Peyer's patch (tissue), 4 donors: ENCODE measurements at regions not wholly inside any gene's neighbourhood (a gene's known extent, or its start where the extent isn't known, plus 50 kb on each side); places are given as distances from the start of the nearest gene placed in this dataset.
A peak's percentile ranks its signal among the peaks of the same experiment; 100 is the strongest.
"Not testable (repeated sequence)": the region's sequence is repeated elsewhere in the genome, so short reads cannot be mapped to it uniquely, and the experiment has no call there.

Experiments
- DNase-seq, 3 donors: peaks; one replicate each; pipeline ENCODE4 v3.0.0-alpha.2; 2017 to 2019
- H3K27ac ChIP-seq, 4 donors: fragments of 200-600 bp; sonication (generic); one replicate each; pipeline ENCODE4 v1.5.1; 2016 to 2019
- H3K27me3 ChIP-seq, 2 donors: fragments of 200-600 bp; sonication (generic); one replicate each; pipeline ENCODE4 v1.5.1; 2019
- H3K36me3 ChIP-seq, 3 donors: fragments of 200-600 bp; sonication (generic); one replicate each; pipeline ENCODE4 v1.5.1; 2016 to 2019
- H3K4me1 ChIP-seq, 4 donors: fragments of 200-600 bp; sonication (generic); one replicate each; pipeline ENCODE4 v1.5.1; 2016 to 2019
- H3K4me3 ChIP-seq, 4 donors: fragments of 200-600 bp; sonication (generic); 1 replicate in 3 of 4; 2 replicates in 1 of 4; pipeline ENCODE4 v1.5.1; 2016 to 2019; ENCODE audit warnings: mild to moderate bottlenecking in 1 of 4
- H3K9me3 ChIP-seq, 4 donors: fragments of 200-600 bp; sonication (generic); one replicate each; pipeline ENCODE4 v1.5.1; 2016 to 2019; ENCODE audit warnings: mild to moderate bottlenecking in 1 of 4
- POLR2A ChIP-seq, 2 donors: fragments of 450-650 bp; IDR thresholded peaks; one replicate each; pipeline ENCODE4 v1.5.1; 2017; ENCODE audit warnings: antibody characterized with exemption in 2 of 2, mild to moderate bottlenecking in 2 of 2, moderate library complexity in 2 of 2
- TF ChIP-seq, protein P1 (sequence below), 6 experiments: fragments of 450-650 bp in 4 of 6; fragments of 200-600 bp in 2 of 6; sonication (generic) in 1 of 6; IDR thresholded peaks; one replicate each; pipeline ENCODE4 v1.5.1; 2017 to 2019; ENCODE audit warnings: antibody characterized with exemption in 6 of 6, mild to moderate bottlenecking in 3 of 6, moderate library complexity in 1 of 6

DNA sequence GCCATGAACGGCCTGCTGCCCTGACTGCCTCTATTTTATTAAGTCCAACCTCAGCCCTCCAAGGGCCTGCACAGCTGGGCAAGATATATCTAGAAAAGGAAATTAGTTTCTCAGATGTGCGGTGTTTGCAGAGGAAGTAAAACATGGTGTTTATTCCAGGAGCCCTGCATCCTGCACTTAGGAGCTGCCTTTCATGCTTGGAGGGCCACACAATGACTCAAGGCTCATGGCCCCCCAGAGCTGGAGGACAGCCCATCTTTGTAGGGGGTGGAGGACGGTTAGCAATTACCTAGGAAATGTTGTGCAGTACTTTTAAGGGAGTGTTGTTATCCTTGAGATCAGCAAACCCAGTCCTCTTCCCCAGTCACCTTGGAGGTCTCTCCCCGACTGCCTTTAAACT, 80.5 kb downstream of the COPRS start:
- no peak for DNase-seq
- TF ChIP-seq POLR2A (IDR thresholded peaks at IDR 0.05): no peak
- TF ChIP-seq, protein P1, sequence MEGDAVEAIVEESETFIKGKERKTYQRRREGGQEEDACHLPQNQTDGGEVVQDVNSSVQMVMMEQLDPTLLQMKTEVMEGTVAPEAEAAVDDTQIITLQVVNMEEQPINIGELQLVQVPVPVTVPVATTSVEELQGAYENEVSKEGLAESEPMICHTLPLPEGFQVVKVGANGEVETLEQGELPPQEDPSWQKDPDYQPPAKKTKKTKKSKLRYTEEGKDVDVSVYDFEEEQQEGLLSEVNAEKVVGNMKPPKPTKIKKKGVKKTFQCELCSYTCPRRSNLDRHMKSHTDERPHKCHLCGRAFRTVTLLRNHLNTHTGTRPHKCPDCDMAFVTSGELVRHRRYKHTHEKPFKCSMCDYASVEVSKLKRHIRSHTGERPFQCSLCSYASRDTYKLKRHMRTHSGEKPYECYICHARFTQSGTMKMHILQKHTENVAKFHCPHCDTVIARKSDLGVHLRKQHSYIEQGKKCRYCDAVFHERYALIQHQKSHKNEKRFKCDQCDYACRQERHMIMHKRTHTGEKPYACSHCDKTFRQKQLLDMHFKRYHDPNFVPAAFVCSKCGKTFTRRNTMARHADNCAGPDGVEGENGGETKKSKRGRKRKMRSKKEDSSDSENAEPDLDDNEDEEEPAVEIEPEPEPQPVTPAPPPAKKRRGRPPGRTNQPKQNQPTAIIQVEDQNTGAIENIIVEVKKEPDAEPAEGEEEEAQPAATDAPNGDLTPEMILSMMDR (IDR thresholded peaks at IDR 0.05): no peak

DNA sequence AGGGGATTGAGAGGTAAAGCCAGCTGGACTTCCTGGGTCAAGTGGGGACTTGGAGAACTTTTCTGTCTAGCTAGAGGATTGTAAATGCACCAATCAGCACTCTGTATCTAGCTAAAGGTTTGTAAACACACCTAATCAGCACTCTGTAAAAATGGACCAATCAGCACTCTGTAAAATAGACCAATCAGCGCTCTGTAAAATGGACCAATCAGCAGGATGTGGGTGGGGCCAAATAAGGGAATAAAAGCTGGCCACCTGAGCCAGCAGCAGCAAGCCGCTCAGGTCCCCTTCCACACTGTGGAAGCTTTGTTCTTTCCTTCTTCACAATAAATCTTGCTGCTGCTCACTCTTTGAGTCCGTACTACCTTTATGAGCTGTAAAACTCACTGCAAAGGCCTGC, 87.7 kb downstream of the COPRS start:
- H3K27ac ChIP-seq: not testable (repeated sequence)

More for the DNA sequence above, 80.5 kb downstream of the COPRS start:
- Histone ChIP-seq H3K27ac (no peak overlapping the region), H3K4me3 (no peak overlapping the region), H3K27me3 (no peaks in the 10 kb centered on the region), H3K9me3 (no peaks in the 10 kb centered on the region), H3K36me3 (no peaks in the 10 kb centered on the region), H3K4me1 (no peaks in the 10 kb centered on the region)

GRCh38 chr17:31770501-31770900, 88.5 kb downstream of the COPRS start:
- H3K9me3 ChIP-seq, H3K27ac ChIP-seq, H3K27me3 ChIP-seq, H3K4me3 ChIP-seq, H3K36me3 ChIP-seq, H3K4me1 ChIP-seq, DNase-seq: not testable (repeated sequence)

More for the DNA sequence above, 87.7 kb downstream of the COPRS start:
- not testable (repeated sequence) for H3K27me3 ChIP-seq, H3K4me3 ChIP-seq, DNase-seq, H3K36me3 ChIP-seq, H3K9me3 ChIP-seq, H3K4me1 ChIP-seq

- DNase-seq, H3K9me3 ChIP-seq, H3K4me1 ChIP-seq, H3K27me3 ChIP-seq, H3K36me3 ChIP-seq, H3K27ac ChIP-seq, H3K4me3 ChIP-seq: not testable (repeated sequence)
Observed at GRCh38 chr17:31761836-31762510, 97.1 kb downstream of the COPRS start.

GRCh38 chr17:31758646-31759045, 100.4 kb downstream of the COPRS start:
- Histone ChIP-seq H3K36me3 (no peaks in the 10 kb centered on the region), H3K9me3 (peaks cover 0 to 4% (median 0%) of the 10 kb centered on the region in 4 donors), H3K4me3 (no peak overlapping the region), H3K4me1 (peaks cover 0 to 2% (median 0%) of the 10 kb centered on the region in 4 donors), H3K27ac (no peak overlapping the region), H3K27me3 (no peaks in the 10 kb centered on the region)
- no peak for DNase-seq
- TF ChIP-seq POLR2A (IDR thresholded peaks at IDR 0.05): no peak
- TF ChIP-seq, protein P1 (IDR thresholded peaks at IDR 0.05): no peak

- Histone ChIP-seq H3K9me3 (peaks cover 0 to 4% (median 0%) of the 10 kb centered on the region in 4 donors), H3K27me3 (no peaks in the 10 kb centered on the region), H3K36me3 (no peaks in the 10 kb centered on the region), H3K27ac (no peak overlapping the region), H3K4me1 (peaks cover 0 to 9% (median 0%) of the 10 kb centered on the region in 4 donors), H3K4me3 (no peak overlapping the region)
- DNase-seq: no peak
- TF ChIP-seq, protein P1 (IDR thresholded peaks at IDR 0.05): no peak
- no peak for TF ChIP-seq POLR2A (IDR thresholded peaks at IDR 0.05)
Observed at GRCh38 chr17:31757097-31757496, 101.9 kb downstream of the COPRS start.

GRCh38 chr17:31754239-31754945, 104.7 kb downstream of the COPRS start:
- H3K4me1 ChIP-seq: peaks cover 0 to 9% (median 0%) of the 10 kb centered on the region in 4 donors
- H3K36me3 ChIP-seq: no peaks in the 10 kb centered on the region
- H3K27ac ChIP-seq: peak overlapping the region in 2 of 4 donors; percentile 31 to 57
- DNase-seq: peak in 1 of 3 donors; percentile 67
- peaks cover 0 to 4% (median 0%) of the 10 kb centered on the region in 4 donors for H3K9me3 ChIP-seq
- TF ChIP-seq, protein P1 (IDR thresholded peaks at IDR 0.05): no peak
- no peak for TF ChIP-seq POLR2A (IDR thresholded peaks at IDR 0.05)
- no peak overlapping the region for H3K4me3 ChIP-seq
- no peaks in the 10 kb centered on the region for H3K27me3 ChIP-seq
